Loucy (cell line): ENCODE measurements at regions not wholly inside any gene's neighbourhood (a gene's known extent, or its start where the extent isn't known, plus 50 kb on each side); places are given as distances from the start of the nearest gene placed in this dataset.

Experiments
- EZH2phosphoT487 ChIP-seq: fragments of 200-600 bp; IDR thresholded peaks from 2 replicates; pipeline ENCODE4 v1.6.1; 2018; ENCODE audit warnings: antibody characterized with exemption, mild to moderate bottlenecking, moderate library complexity, borderline replicate concordance
- TF ChIP-seq, protein P1 (sequence below): fragments of 200-600 bp; sonication (generic); conservative IDR thresholded peaks from 2 replicates; pipeline ENCODE4 v1.5.1; 2014; ENCODE audit warnings: mild to moderate bottlenecking, antibody characterized with exemption, low read length

DNA sequence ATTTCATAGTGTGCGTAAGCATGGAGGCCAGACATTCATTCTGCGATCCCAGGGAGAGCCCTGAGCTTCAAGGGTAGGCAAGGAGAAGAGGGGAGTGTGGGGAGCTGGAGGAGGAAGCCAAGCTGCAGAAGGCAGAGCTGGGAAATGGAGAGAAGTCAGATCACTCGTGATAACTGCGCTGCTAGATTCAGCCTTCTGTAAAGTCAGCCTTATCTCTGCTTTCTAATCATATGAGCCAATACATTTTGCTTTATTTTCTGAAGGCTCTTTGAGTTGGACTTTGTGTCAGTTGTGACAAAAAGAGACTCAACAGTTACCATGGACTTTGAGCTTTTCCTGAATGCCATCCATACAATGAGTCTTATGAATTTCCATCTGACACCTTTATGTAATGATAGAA lies 61.7 kb upstream of the CREB5 start:
- TF ChIP-seq, protein P1, sequence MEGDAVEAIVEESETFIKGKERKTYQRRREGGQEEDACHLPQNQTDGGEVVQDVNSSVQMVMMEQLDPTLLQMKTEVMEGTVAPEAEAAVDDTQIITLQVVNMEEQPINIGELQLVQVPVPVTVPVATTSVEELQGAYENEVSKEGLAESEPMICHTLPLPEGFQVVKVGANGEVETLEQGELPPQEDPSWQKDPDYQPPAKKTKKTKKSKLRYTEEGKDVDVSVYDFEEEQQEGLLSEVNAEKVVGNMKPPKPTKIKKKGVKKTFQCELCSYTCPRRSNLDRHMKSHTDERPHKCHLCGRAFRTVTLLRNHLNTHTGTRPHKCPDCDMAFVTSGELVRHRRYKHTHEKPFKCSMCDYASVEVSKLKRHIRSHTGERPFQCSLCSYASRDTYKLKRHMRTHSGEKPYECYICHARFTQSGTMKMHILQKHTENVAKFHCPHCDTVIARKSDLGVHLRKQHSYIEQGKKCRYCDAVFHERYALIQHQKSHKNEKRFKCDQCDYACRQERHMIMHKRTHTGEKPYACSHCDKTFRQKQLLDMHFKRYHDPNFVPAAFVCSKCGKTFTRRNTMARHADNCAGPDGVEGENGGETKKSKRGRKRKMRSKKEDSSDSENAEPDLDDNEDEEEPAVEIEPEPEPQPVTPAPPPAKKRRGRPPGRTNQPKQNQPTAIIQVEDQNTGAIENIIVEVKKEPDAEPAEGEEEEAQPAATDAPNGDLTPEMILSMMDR: no peak
- TF ChIP-seq EZH2phosphoT487: no peak
